MG63 (cell line): ENCODE measurements at regions not wholly inside any gene's neighbourhood (a gene's known extent, or its start where the extent isn't known, plus 50 kb on each side); places are given as distances from the start of the nearest gene placed in this dataset.
"Not testable (repeated sequence)": the region's sequence is repeated elsewhere in the genome, so short reads cannot be mapped to it uniquely, and the experiment has no call there.

Experiments used
- DNase-seq: peaks from one replicate; pipeline ENCODE4 v3.0.0-alpha.2; 2020
- H3K27me3 ChIP-seq: fragments of 250-450 bp; sonication (Bioruptor Pico); 2 replicates; pipeline ENCODE4 v1.5.1; 2020; ENCODE audit warnings: mild to moderate bottlenecking, moderate library complexity
- H3K36me3 ChIP-seq: fragments of 250-450 bp; sonication (Bioruptor Pico); 2 replicates; pipeline ENCODE4 v1.5.1; 2020; ENCODE audit warnings: mild to moderate bottlenecking, moderate library complexity
- H3K4me3 ChIP-seq: fragments of 250-450 bp; sonication (Bioruptor Pico); 2 replicates; pipeline ENCODE4 v1.5.1; 2020; ENCODE audit warnings: mild to moderate bottlenecking, moderate library complexity
- H3K9me3 ChIP-seq: fragments of 250-450 bp; sonication (Bioruptor Pico); 2 replicates; pipeline ENCODE4 v1.5.1; 2020; ENCODE audit warnings: mild to moderate bottlenecking, moderate library complexity

- Histone ChIP-seq H3K4me3 (no peak overlapping the region), H3K9me3 (no peaks in the 10 kb centered on the region), H3K36me3 (no peaks in the 10 kb centered on the region), H3K27me3 (peaks cover 9% of the 10 kb centered on the region)
- no peak for DNase-seq
These were observed 180.6 kb downstream of the COG6 start for GRCh38 chr13:39836038-39836437.

GRCh38 chr13:39837866-39838265 lies 182.4 kb downstream of the COG6 start:
- not testable (repeated sequence) for H3K4me3 ChIP-seq, H3K36me3 ChIP-seq, H3K9me3 ChIP-seq, DNase-seq
- H3K27me3 ChIP-seq: peaks cover 16% of the 10 kb centered on the region

GRCh38 chr13:39840201-39840600 lies 184.7 kb downstream of the COG6 start:
- no peaks in the 10 kb centered on the region for H3K36me3 ChIP-seq
- DNase-seq: no peak
- H3K4me3 ChIP-seq: no peak overlapping the region

GRCh38 chr13:39847336-39847735 lies 191.9 kb downstream of the COG6 start:
- Histone ChIP-seq H3K9me3 (no peaks in the 10 kb centered on the region; the same call in 1 of the 2 replicates), H3K27me3 (peaks cover 7% of the 10 kb centered on the region), H3K4me3 (no peak overlapping the region), H3K36me3 (no peaks in the 10 kb centered on the region)
- no peak for DNase-seq

More at GRCh38 chr13:39840201-39840600, 184.7 kb downstream of the COG6 start:
- peaks cover 10% of the 10 kb centered on the region for H3K27me3 ChIP-seq
- no peaks in the 10 kb centered on the region for H3K9me3 ChIP-seq

GRCh38 chr13:39855236-39855635 lies 199.8 kb downstream of the COG6 start:
- Histone ChIP-seq H3K27me3 (peaks cover 10% of the 10 kb centered on the region; the same call in 1 of the 2 replicates), H3K36me3 (no peaks in the 10 kb centered on the region), H3K9me3 (no peaks in the 10 kb centered on the region; the same call in 1 of the 2 replicates), H3K4me3 (no peak overlapping the region)
- DNase-seq: no peak

GRCh38 chr13:39856714-39857113 lies 201.3 kb downstream of the COG6 start:
- Histone ChIP-seq H3K36me3 (no peaks in the 10 kb centered on the region), H3K4me3 (no peak overlapping the region), H3K27me3 (peaks cover 10% of the 10 kb centered on the region; the same call in 1 of the 2 replicates), H3K9me3 (no peaks in the 10 kb centered on the region; the same call in 1 of the 2 replicates)
- DNase-seq: no peak

GRCh38 chr13:39858794-39859193 lies 203.3 kb downstream of the COG6 start:
- no peak for DNase-seq
- Histone ChIP-seq H3K9me3 (no peaks in the 10 kb centered on the region), H3K27me3 (peaks cover 10% of the 10 kb centered on the region; the same call in 1 of the 2 replicates), H3K36me3 (no peaks in the 10 kb centered on the region), H3K4me3 (no peak overlapping the region)

GRCh38 chr13:39859898-39860297 lies 204.4 kb downstream of the COG6 start:
- Histone ChIP-seq H3K4me3 (no peak overlapping the region), H3K27me3 (peaks cover 10% of the 10 kb centered on the region; the same call in 1 of the 2 replicates), H3K36me3 (no peaks in the 10 kb centered on the region), H3K9me3 (no peaks in the 10 kb centered on the region)
- DNase-seq: no peak

GRCh38 chr13:39862900-39863299 lies 207.4 kb downstream of the COG6 start:
- no peak overlapping the region for H3K4me3 ChIP-seq
- H3K36me3 ChIP-seq: no peaks in the 10 kb centered on the region
- H3K27me3 ChIP-seq: peaks cover 15% of the 10 kb centered on the region; the same call in 1 of the 2 replicates
- DNase-seq: no peak
- H3K9me3 ChIP-seq: no peaks in the 10 kb centered on the region

GRCh38 chr13:39864221-39864620 lies 208.8 kb downstream of the COG6 start:
- Histone ChIP-seq H3K4me3 (no peak overlapping the region), H3K36me3 (no peaks in the 10 kb centered on the region), H3K27me3 (peaks cover 16% of the 10 kb centered on the region; the same call in 1 of the 2 replicates), H3K9me3 (no peaks in the 10 kb centered on the region)
- no peak for DNase-seq

GRCh38 chr13:39866722-39867121 lies 211.3 kb downstream of the COG6 start:
- no peaks in the 10 kb centered on the region for H3K36me3 ChIP-seq
- no peaks in the 10 kb centered on the region for H3K9me3 ChIP-seq
- H3K27me3 ChIP-seq: peaks cover 7% of the 10 kb centered on the region; the same call in 1 of the 2 replicates
- no peak for DNase-seq
- no peak overlapping the region for H3K4me3 ChIP-seq

- Histone ChIP-seq H3K4me3 (no peak overlapping the region), H3K36me3 (no peaks in the 10 kb centered on the region), H3K27me3 (peaks cover 7% of the 10 kb centered on the region; the same call in 1 of the 2 replicates), H3K9me3 (no peaks in the 10 kb centered on the region)
- DNase-seq: no peak
These were observed 212.3 kb downstream of the COG6 start for GRCh38 chr13:39867807-39868206.

GRCh38 chr13:39870197-39870747 lies 214.8 kb downstream of the COG6 start:
- H3K9me3 ChIP-seq: no peaks in the 10 kb centered on the region
- DNase-seq: no peak
- no peak overlapping the region for H3K4me3 ChIP-seq
- peaks cover 7% of the 10 kb centered on the region; the same call in 1 of the 2 replicates for H3K27me3 ChIP-seq
- H3K36me3 ChIP-seq: no peaks in the 10 kb centered on the region

- Histone ChIP-seq H3K4me3 (no peak overlapping the region), H3K9me3 (no peaks in the 10 kb centered on the region)
These were observed 219.0 kb downstream of the COG6 start for GRCh38 chr13:39874331-39875053.

GRCh38 chr13:39875111-39875987 lies 219.9 kb downstream of the COG6 start:
- no peak for DNase-seq
- no peak overlapping the region for H3K4me3 ChIP-seq
- H3K27me3 ChIP-seq: no peaks in the 10 kb centered on the region
- H3K36me3 ChIP-seq: no peaks in the 10 kb centered on the region
- no peaks in the 10 kb centered on the region for H3K9me3 ChIP-seq

More at GRCh38 chr13:39874331-39875053, 219.0 kb downstream of the COG6 start:
- no peak for DNase-seq
- H3K36me3 ChIP-seq: no peaks in the 10 kb centered on the region
- no peaks in the 10 kb centered on the region for H3K27me3 ChIP-seq

GRCh38 chr13:39876258-39876657 lies 220.8 kb downstream of the COG6 start:
- H3K36me3 ChIP-seq: no peaks in the 10 kb centered on the region
- no peak overlapping the region for H3K4me3 ChIP-seq
- H3K27me3 ChIP-seq: no peaks in the 10 kb centered on the region
- H3K9me3 ChIP-seq: no peaks in the 10 kb centered on the region
- peak; percentile 58 for DNase-seq

GRCh38 chr13:39877134-39877533 lies 221.7 kb downstream of the COG6 start:
- no peaks in the 10 kb centered on the region for H3K36me3 ChIP-seq
- H3K9me3 ChIP-seq: no peaks in the 10 kb centered on the region
- H3K4me3 ChIP-seq: no peak overlapping the region
- H3K27me3 ChIP-seq: no peaks in the 10 kb centered on the region
- DNase-seq: no peak
